ENCODE measurements at regions not wholly inside any gene's neighbourhood (a gene's known extent, or its start where the extent isn't known, plus 50 kb on each side); places are given as distances from the start of the nearest gene placed in this dataset.

GRCh38 chr10:36114141-36114540, 472.0 kb upstream of the FZD8 start:
- H3K4me3 ChIP-seq (replicated peaks in 1 of 3; ENCODE audit: insufficient read depth in 1 of 3, low read depth in 1 of 3, low read length in 3 of 3) = no peak overlapping the region
- no peaks in the 10 kb centered on the region for H3K4me1 ChIP-seq (ENCODE audit: control insufficient read depth, extremely low read depth, insufficient read depth, low read length)
- TF ChIP-seq, protein P1, sequence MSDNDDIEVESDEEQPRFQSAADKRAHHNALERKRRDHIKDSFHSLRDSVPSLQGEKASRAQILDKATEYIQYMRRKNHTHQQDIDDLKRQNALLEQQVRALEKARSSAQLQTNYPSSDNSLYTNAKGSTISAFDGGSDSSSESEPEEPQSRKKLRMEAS (IDR thresholded peaks at IDR 0.05; ENCODE audit: insufficient read depth, insufficient read length) = no peak
- TF ChIP-seq CTCF (IDR thresholded peaks at IDR 0.05; ENCODE audit: extremely low read depth in 1 of 2, insufficient read depth in 1 of 2, low read depth in 1 of 2, low read length in 2 of 2) = no peak
- no peak for TF ChIP-seq POLR2A (IDR thresholded peaks at IDR 0.05; ENCODE audit: low read depth, low read length)
- no peak for TF ChIP-seq GATA2 (IDR thresholded peaks at IDR 0.05; ENCODE audit: insufficient read depth, insufficient read length, low read depth, low read length)
- TF ChIP-seq MYC (IDR thresholded peaks at IDR 0.05; ENCODE audit: low read depth, low read length) = no peak
- TF ChIP-seq JUN (IDR thresholded peaks at IDR 0.05; ENCODE audit: borderline replicate concordance, insufficient read depth, insufficient read length, low read depth) = no peak
- no peak for TF ChIP-seq FOS (IDR thresholded peaks at IDR 0.05; ENCODE audit: borderline replicate concordance, insufficient read depth, low read length)
- no peak for TF ChIP-seq POLR2AphosphoS5 (IDR thresholded peaks at IDR 0.05; ENCODE audit: insufficient read depth, low read depth, low read length)
- TF ChIP-seq EZH2 (IDR thresholded peaks at IDR 0.05; ENCODE audit: borderline replicate concordance, low read depth, low read length, severe bottlenecking) = no peak
- intact Hi-C loops (cut with micrococcal nuclease) (no loop called here), dilution Hi-C loops (cut with MboI; ENCODE audit: extremely low pct_ligation_motif_present, low sequenced_read_pairs) (no loop called here)
- no peak overlapping the region for H3K27ac ChIP-seq (ENCODE audit: insufficient read depth, low read depth, low read length)
- no peaks in the 10 kb centered on the region for H3K9me1 ChIP-seq (replicated peaks; ENCODE audit: control insufficient read depth, extremely low read depth, insufficient read depth, low read length)
- no peaks in the 10 kb centered on the region for H4K20me1 ChIP-seq (replicated peaks; ENCODE audit: control insufficient read depth, extremely low read depth, insufficient read depth, low read length)
- no peak for FAIRE-seq
- no peaks in the 10 kb centered on the region for H3K9me3 ChIP-seq (replicated peaks; ENCODE audit: control insufficient read depth, insufficient read depth, low read length)
- CTCF ChIA-PET = interaction anchor here (1.0 kb wide), 1 partner anchor 9 kb away, joined by 3 read pairs; no protein-coding TSS in a partner anchor
- no peak overlapping the region for H3K4me2 ChIP-seq (ENCODE audit: insufficient read depth, low read length)
- H3K27me3 ChIP-seq (ENCODE audit: control insufficient read depth in 2 of 2, insufficient read depth in 2 of 2, low read length in 2 of 2) = no peaks in the 10 kb centered on the region
- no peak overlapping the region for H3K9ac ChIP-seq (replicated peaks; ENCODE audit: extremely low read depth, insufficient read depth, low read length)
- H2AFZ ChIP-seq (ENCODE audit: low read depth, low read length) = no peak overlapping the region
- no peak for DNase-seq (ENCODE audit: low read depth, low spot score)
- H3K79me2 ChIP-seq (ENCODE audit: control insufficient read depth, insufficient read depth, low read length) = no peaks in the 10 kb centered on the region
- POLR2A ChIA-PET = no interaction called here
- no TSS peak for BruUV-seq (replicated peaks)
- no peaks in the 10 kb centered on the region for H3K36me3 ChIP-seq (ENCODE audit: control insufficient read depth in 2 of 2, extremely low read depth in 1 of 2, insufficient read depth in 2 of 2, low read length in 2 of 2)

Data from endothelial cell of umbilical vein (primary cell).